DND-41 (cell line): ENCODE measurements at regions not wholly inside any gene's neighbourhood (a gene's known extent, or its start where the extent isn't known, plus 50 kb on each side); places are given as distances from the start of the nearest gene placed in this dataset.

Experiments used
- ATAC-seq: fragments of 200-7000 bp; cut with Tn5 transposase; 3 replicates; pipeline ENCODE4 v1.9.1; 2021; ENCODE audit warnings: low read depth; ENCODE audit not compliant: insufficient read depth
- DNase-seq: peaks from one replicate; pipeline ENCODE4 v3.0.0-alpha.2; 2020
- H2AFZ ChIP-seq: 2 replicates; pipeline ENCODE4 v1.6.0; 2012; ENCODE audit warnings: low read depth, low read length
- H3K27ac ChIP-seq: 2 replicates; pipeline ENCODE4 v1.5.1; 2012; ENCODE audit warnings: low read length, inconsistent platforms
- H3K27me3 ChIP-seq: fragments of 200-600 bp; sonication (generic); 2 replicates; pipeline ENCODE4 v1.6.0; 2012; ENCODE audit warnings: low read length, mild to moderate bottlenecking, inconsistent platforms; ENCODE audit not compliant: insufficient read depth, poor library complexity
- H3K36me3 ChIP-seq: 2 replicates; pipeline ENCODE4 v1.5.1; 2012; ENCODE audit warnings: low read length, inconsistent platforms; ENCODE audit not compliant: insufficient read depth
- H3K4me1 ChIP-seq: 2 replicates; pipeline ENCODE4 v1.5.1; 2012; ENCODE audit warnings: mild to moderate bottlenecking, low read length; ENCODE audit not compliant: insufficient read depth
- H3K4me2 ChIP-seq: 2 replicates; pipeline ENCODE4 v1.6.0; 2012; ENCODE audit warnings: mild to moderate bottlenecking, moderate library complexity, low read length, inconsistent platforms; ENCODE audit not compliant: insufficient read depth
- H3K4me3 ChIP-seq, 2 experiments: fragments of 200-600 bp in 1 of 2; shearing (Covaris generic) in 1 of 2; 2 replicates each; pipeline ENCODE4 v1.5.1; 2012 to 2016; ENCODE audit warnings: inconsistent platforms in 2 of 2, low read length in 2 of 2, mild to moderate bottlenecking in 2 of 2, low read depth in 1 of 2, moderate library complexity in 1 of 2
- H3K79me2 ChIP-seq: 2 replicates; pipeline ENCODE4 v1.6.0; 2012; ENCODE audit warnings: low read length, inconsistent platforms; ENCODE audit not compliant: insufficient read depth
- H3K9ac ChIP-seq: 2 replicates; pipeline ENCODE4 v1.6.0; 2012; ENCODE audit warnings: low read depth, mild to moderate bottlenecking, inconsistent platforms, low read length, moderate library complexity
- H3K9me3 ChIP-seq: 2 replicates; pipeline ENCODE4 v1.5.1; 2012; ENCODE audit warnings: low read length, moderate library complexity, mild to moderate bottlenecking, inconsistent platforms; ENCODE audit not compliant: insufficient read depth, severe bottlenecking
- H4K20me1 ChIP-seq: 2 replicates; pipeline ENCODE4 v1.6.0; 2012; ENCODE audit warnings: low read length; ENCODE audit not compliant: insufficient read depth
- EZH2 ChIP-seq: IDR thresholded peaks from 3 replicates; pipeline ENCODE4 v1.6.1; 2012; ENCODE audit warnings: borderline replicate concordance, low read depth, mild to moderate bottlenecking, moderate library complexity, low read length, inconsistent platforms; ENCODE audit not compliant: severe bottlenecking
- TF ChIP-seq, protein P1 (sequence below): IDR thresholded peaks from 2 replicates; pipeline ENCODE4 v1.5.1; 2012; ENCODE audit warnings: borderline replicate concordance, low read length, moderate library complexity, mild to moderate bottlenecking; ENCODE audit not compliant: poor library complexity, severe bottlenecking; ENCODE audit errors: extremely low read depth

DNA sequence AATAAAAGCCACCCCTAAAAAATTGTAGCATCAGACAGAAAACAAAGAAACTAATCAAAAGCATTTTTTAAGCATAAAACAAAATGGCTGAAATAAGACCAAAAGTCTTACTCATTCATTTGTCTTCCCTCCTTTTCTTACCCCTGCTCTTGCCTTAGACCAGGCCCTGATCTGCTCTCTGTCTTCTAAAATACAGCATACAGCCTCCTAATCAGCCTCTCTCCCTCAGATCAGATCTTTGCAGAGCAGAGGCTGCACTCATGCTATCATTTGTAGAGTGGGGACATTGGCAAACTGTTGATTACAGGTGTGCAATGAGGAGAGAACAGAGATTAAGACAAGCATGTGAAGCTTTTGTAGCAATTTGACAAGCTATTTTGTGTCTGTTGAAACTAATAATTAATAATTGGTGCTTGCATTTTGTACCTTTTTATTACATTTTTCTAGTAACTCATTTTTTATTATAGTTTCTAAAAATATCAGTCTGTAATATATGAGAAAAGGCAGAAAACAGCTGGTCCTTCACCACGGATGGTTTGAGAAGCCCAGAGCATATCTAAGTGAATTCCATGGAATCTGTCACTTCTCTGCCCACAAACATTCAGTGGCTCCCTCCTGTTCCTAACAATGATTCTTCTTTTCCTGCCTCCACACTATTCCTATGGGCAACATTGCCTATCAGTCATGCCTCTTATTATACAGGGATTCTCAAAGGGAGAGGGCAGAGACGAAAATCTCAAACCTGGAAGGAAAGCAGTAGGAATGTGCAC, 286.2 kb upstream of the STT3B start:
- no peak for DNase-seq
- H3K36me3 ChIP-seq: no peaks in the 10 kb centered on the region
- H3K4me1 ChIP-seq: peaks cover 24% of the 10 kb centered on the region
- no peak overlapping the region for H3K4me2 ChIP-seq
- no peak overlapping the region for H3K27ac ChIP-seq
- no peak for ATAC-seq
- H3K4me3 ChIP-seq: no peak overlapping the region
- no peak overlapping the region for H3K9ac ChIP-seq
- H4K20me1 ChIP-seq: no peaks in the 10 kb centered on the region
- no peaks in the 10 kb centered on the region for H3K9me3 ChIP-seq
- H2AFZ ChIP-seq: peak overlapping the region; percentile 42
- TF ChIP-seq, protein P1, sequence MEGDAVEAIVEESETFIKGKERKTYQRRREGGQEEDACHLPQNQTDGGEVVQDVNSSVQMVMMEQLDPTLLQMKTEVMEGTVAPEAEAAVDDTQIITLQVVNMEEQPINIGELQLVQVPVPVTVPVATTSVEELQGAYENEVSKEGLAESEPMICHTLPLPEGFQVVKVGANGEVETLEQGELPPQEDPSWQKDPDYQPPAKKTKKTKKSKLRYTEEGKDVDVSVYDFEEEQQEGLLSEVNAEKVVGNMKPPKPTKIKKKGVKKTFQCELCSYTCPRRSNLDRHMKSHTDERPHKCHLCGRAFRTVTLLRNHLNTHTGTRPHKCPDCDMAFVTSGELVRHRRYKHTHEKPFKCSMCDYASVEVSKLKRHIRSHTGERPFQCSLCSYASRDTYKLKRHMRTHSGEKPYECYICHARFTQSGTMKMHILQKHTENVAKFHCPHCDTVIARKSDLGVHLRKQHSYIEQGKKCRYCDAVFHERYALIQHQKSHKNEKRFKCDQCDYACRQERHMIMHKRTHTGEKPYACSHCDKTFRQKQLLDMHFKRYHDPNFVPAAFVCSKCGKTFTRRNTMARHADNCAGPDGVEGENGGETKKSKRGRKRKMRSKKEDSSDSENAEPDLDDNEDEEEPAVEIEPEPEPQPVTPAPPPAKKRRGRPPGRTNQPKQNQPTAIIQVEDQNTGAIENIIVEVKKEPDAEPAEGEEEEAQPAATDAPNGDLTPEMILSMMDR: no peak
- TF ChIP-seq EZH2: no peak
- H3K79me2 ChIP-seq: no peaks in the 10 kb centered on the region
- no peaks in the 10 kb centered on the region for H3K27me3 ChIP-seq

- Histone ChIP-seq H2AFZ (peak overlapping the region; percentile 24), H3K36me3 (no peaks in the 10 kb centered on the region), H3K9ac (no peak overlapping the region), H4K20me1 (no peaks in the 10 kb centered on the region), H3K27me3 (no peaks in the 10 kb centered on the region), H3K79me2 (no peaks in the 10 kb centered on the region), H3K4me1 (peaks cover 24% of the 10 kb centered on the region), H3K4me3 (no peak overlapping the region), H3K9me3 (no peaks in the 10 kb centered on the region), H3K4me2 (no peak overlapping the region), H3K27ac (no peak overlapping the region)
- TF ChIP-seq, protein P1: no peak
- no peak for TF ChIP-seq EZH2
- ATAC-seq: no peak
- no peak for DNase-seq
Measured at GRCh38 chr3:31247063-31247447, 285.7 kb upstream of the STT3B start.

GRCh38 chr3:31247850-31248562, 284.7 kb upstream of the STT3B start:
- Histone ChIP-seq H4K20me1 (no peaks in the 10 kb centered on the region), H3K4me1 (peaks cover 24% of the 10 kb centered on the region), H3K36me3 (no peaks in the 10 kb centered on the region), H3K9me3 (no peaks in the 10 kb centered on the region), H3K4me3 (no peak overlapping the region), H3K79me2 (no peaks in the 10 kb centered on the region), H3K27ac (no peak overlapping the region), H3K4me2 (no peak overlapping the region), H3K9ac (no peak overlapping the region), H3K27me3 (no peaks in the 10 kb centered on the region), H2AFZ (no peak overlapping the region)
- no peak for ATAC-seq
- TF ChIP-seq, protein P1: no peak
- no peak for TF ChIP-seq EZH2
- DNase-seq: no peak
